ENCODE measurements at regions not wholly inside any gene's neighbourhood (a gene's known extent, or its start where the extent isn't known, plus 50 kb on each side); places are given as distances from the start of the nearest gene placed in this dataset.

DNA sequence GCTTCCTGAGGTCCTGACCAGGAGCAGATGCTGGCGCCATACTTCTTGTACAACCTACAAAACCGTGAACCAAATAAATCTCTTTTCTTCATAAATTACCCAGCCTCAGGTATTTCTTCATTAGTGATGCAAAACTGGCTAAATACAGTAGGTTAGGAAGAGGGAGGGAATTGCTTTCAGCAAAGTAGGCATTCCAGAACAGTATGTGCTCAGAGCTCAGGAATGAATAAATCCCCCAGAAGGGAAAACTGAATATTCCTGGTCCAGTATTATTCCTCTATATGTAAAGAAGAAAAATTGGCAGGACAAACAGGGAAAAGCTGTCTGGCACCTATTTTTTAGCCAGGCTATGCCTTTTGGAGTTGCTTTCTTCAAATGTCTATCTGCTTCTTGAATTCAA is 577.1 kb downstream of the PSAT1 start:
- no peak for TF ChIP-seq POLR2A (IDR thresholded peaks at IDR 0.05)
- TF ChIP-seq, protein P1, sequence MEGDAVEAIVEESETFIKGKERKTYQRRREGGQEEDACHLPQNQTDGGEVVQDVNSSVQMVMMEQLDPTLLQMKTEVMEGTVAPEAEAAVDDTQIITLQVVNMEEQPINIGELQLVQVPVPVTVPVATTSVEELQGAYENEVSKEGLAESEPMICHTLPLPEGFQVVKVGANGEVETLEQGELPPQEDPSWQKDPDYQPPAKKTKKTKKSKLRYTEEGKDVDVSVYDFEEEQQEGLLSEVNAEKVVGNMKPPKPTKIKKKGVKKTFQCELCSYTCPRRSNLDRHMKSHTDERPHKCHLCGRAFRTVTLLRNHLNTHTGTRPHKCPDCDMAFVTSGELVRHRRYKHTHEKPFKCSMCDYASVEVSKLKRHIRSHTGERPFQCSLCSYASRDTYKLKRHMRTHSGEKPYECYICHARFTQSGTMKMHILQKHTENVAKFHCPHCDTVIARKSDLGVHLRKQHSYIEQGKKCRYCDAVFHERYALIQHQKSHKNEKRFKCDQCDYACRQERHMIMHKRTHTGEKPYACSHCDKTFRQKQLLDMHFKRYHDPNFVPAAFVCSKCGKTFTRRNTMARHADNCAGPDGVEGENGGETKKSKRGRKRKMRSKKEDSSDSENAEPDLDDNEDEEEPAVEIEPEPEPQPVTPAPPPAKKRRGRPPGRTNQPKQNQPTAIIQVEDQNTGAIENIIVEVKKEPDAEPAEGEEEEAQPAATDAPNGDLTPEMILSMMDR (IDR thresholded peaks at IDR 0.05): no peak
- WGBS, 3 donors: 85 to 89% (median 87%) methylated on average over 2 of the region's 2 CpGs
- H3K27me3 ChIP-seq: no peaks in the 10 kb centered on the region
- H3K4me1 ChIP-seq (ENCODE audit: insufficient read depth): no peaks in the 10 kb centered on the region
- no peaks in the 10 kb centered on the region for H3K9me3 ChIP-seq
- intact Hi-C loops (cut with DNase I): no loop called here
- no peaks in the 10 kb centered on the region for H3K36me3 ChIP-seq
- no peak overlapping the region for H3K27ac ChIP-seq
- no peak for DNase-seq
- H3K4me3 ChIP-seq: no peak overlapping the region

DNA sequence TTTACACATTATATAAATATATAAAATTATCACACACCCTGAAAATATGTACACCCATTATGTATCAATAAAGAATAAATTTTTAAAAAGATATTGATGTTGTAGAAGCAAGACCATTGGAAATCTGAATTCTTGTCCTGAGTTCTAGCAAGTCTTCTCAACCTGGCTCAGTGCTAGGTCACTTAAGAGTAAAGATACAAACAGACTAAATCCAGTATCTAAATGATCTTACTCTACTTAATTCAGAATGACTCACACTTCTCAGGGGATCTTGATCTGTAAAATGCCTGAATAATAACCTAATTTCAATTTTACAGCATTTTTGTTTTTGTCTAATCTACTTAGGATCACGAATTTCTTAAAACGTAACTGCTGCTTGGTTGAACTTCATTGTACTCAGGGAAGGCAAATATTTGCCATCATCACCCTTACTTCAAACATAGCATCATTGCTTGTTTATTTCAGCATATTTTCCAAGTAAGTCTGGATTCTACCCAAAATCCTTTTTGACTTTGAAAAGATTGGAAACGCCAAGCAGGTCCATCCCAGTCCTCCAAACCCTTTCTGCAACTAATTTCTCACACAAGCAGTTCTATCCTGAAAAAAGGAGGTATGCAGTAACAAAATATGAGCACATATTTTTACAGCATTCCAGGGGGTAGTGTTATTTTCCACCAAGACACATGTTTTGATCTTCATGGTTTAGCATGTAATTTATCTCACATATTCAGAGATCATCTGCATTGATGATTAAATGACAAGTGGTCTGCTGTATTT is 582.6 kb downstream of the PSAT1 start:
- DNase-seq: no peak
- Histone ChIP-seq H3K36me3 (no peaks in the 10 kb centered on the region), H3K4me3 (no peak overlapping the region), H3K27me3 (no peaks in the 10 kb centered on the region), H3K4me1 (ENCODE audit: insufficient read depth) (no peaks in the 10 kb centered on the region), H3K27ac (no peak overlapping the region), H3K9me3 (no peaks in the 10 kb centered on the region)
- WGBS, 3 donors: 68 to 73% (median 69%) methylated on average over 3 of the region's 3 CpGs
- intact Hi-C loops (cut with DNase I): no loop called here
- TF ChIP-seq EP300 (IDR thresholded peaks at IDR 0.05) (no peak), POLR2A (IDR thresholded peaks at IDR 0.05) (no peak)
- TF ChIP-seq, protein P1 (IDR thresholded peaks at IDR 0.05): no peak

DNA sequence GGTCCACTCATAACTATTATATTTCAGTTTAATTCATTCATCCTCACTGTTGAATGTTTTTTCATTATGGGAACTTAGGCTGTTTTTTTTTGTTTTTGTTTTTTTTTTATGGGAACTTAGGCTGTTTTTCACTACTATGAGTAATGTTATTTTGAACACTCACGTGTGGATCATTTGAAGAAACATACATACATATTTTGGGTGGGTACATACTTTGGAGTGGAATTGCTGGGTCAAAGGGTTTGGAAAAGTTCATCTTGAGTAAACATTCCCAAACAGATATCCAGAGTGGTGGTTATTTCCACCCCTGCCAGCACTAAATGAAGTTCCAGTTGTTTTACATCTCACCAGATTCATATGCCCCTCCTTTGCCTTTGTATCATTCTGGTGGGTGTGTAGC is 584.4 kb downstream of the PSAT1 start:
- Histone ChIP-seq H3K4me1 (ENCODE audit: insufficient read depth) (no peaks in the 10 kb centered on the region), H3K27me3 (no peaks in the 10 kb centered on the region), H3K27ac (no peak overlapping the region), H3K4me3 (no peak overlapping the region), H3K36me3 (no peaks in the 10 kb centered on the region), H3K9me3 (no peaks in the 10 kb centered on the region)
- TF ChIP-seq, protein P1 (IDR thresholded peaks at IDR 0.05): no peak
- no peak for TF ChIP-seq POLR2A (IDR thresholded peaks at IDR 0.05)
- TF ChIP-seq EP300 (IDR thresholded peaks at IDR 0.05): no peak
- WGBS, 3 donors: 22 to 48% (median 27%) methylated on average over 1 of the region's 1 CpG
- intact Hi-C loops (cut with DNase I): no loop called here
- DNase-seq: no peak

DNA sequence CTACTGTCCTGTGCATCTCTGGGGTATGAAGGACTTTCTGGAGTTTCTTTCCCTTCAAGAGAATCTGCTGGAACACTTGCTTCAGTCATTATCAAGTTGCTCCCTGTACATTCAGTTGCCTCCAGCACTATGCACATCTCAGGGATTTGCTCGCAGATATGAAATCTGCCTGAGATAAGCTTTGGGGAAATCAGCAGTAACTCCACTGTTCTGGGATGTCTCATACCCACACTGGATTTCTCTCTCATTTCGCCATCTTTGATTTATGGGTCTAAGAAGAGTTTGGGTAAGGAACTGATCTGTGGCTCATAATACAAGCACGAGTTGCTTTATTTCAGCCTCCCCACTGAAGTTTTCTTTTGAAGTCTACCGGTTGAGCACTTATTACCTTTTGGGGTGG is 585.6 kb downstream of the PSAT1 start:
- H3K36me3 ChIP-seq: no peaks in the 10 kb centered on the region
- no peak overlapping the region for H3K4me3 ChIP-seq
- intact Hi-C loops (cut with DNase I): no loop called here
- no peaks in the 10 kb centered on the region for H3K27me3 ChIP-seq
- no peak for TF ChIP-seq EP300 (IDR thresholded peaks at IDR 0.05)
- TF ChIP-seq, protein P1 (IDR thresholded peaks at IDR 0.05): no peak
- no peak for TF ChIP-seq POLR2A (IDR thresholded peaks at IDR 0.05)
- no peaks in the 10 kb centered on the region for H3K9me3 ChIP-seq
- DNase-seq: no peak
- no peaks in the 10 kb centered on the region for H3K4me1 ChIP-seq (ENCODE audit: insufficient read depth)
- no peak overlapping the region for H3K27ac ChIP-seq
- WGBS, 3 donors: 75 to 82% (median 79%) methylated on average over 4 of the region's 4 CpGs

All from ovary (tissue), 7 donors.